ENCODE measurements at regions not wholly inside any gene's neighbourhood (a gene's known extent, or its start where the extent isn't known, plus 50 kb on each side); places are given as distances from the start of the nearest gene placed in this dataset.
"Not testable (repeated sequence)": the region's sequence is repeated elsewhere in the genome, so short reads cannot be mapped to it uniquely, and the experiment has no call there.

DNA sequence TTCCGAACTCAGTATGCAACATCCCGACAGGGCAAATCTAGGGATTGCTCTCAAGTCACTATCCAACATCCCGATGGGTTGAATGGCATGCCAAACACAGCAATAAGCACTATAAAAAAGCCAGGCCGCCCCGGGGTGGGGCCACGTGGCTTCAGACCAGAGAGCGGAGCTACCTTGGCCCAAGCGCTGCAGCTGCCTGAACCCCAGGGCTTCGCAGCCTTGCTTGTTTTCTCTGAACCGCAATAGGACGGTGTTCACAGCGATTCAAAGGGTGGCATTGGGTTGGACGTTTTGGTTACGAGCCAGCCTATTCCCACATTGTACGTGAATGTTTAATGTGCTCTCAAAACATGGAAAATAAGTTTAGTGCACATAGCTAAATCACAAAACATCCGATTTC lies 161.0 kb downstream of the SYT15 start:
- not testable (repeated sequence) for H3K9ac ChIP-seq (ENCODE audit: extremely low read depth, insufficient read length, low read length); H4K20me1 ChIP-seq (ENCODE audit: control insufficient read depth, insufficient read depth, insufficient read length); H3K36me3 Mint-ChIP-seq (ENCODE audit: insufficient read depth in 1 of 3, low read depth in 3 of 3); DNase-seq; H3K79me1 ChIP-seq (ENCODE audit: insufficient read depth, low read depth, low read length, poor library complexity, severe bottlenecking); H3K18ac ChIP-seq (ENCODE audit: insufficient read length, low read depth, low read length); H2AFZ ChIP-seq (ENCODE audit: low read length); H3K27me3 ChIP-seq (ENCODE audit: insufficient read depth, low read length); H3K9me3 Mint-ChIP-seq; H3K4me1 Mint-ChIP-seq; H4K91ac ChIP-seq (ENCODE audit: insufficient read length, low read depth, low read length); H2BK5ac ChIP-seq (ENCODE audit: insufficient read length, low read length); H2BK12ac ChIP-seq (ENCODE audit: insufficient read length, low read depth, low read length); H3K27ac ChIP-seq (ENCODE audit: insufficient read length, low read depth, low read length); H3K79me2 ChIP-seq (ENCODE audit: insufficient read depth, low read length); H3K14ac ChIP-seq (ENCODE audit: insufficient read depth, low read length); H4K8ac ChIP-seq (replicated peaks; ENCODE audit: insufficient read length, low read depth, low read length); H2BK120ac ChIP-seq (ENCODE audit: low read depth, low read length, poor library complexity, severe bottlenecking); H4K5ac ChIP-seq (ENCODE audit: insufficient read length, low read depth, low read length); H3K4me3 Mint-ChIP-seq; H3K23me2 ChIP-seq (ENCODE audit: insufficient read length, low read depth, low read length, poor library complexity, severe bottlenecking); H3K27me3 Mint-ChIP-seq (ENCODE audit: low read depth); H3T11ph ChIP-seq (ENCODE audit: low read length); H3K4ac ChIP-seq (ENCODE audit: low read depth, low read length); H3K9me3 ChIP-seq (ENCODE audit: control insufficient read depth, low read depth, low read length); H2AK5ac ChIP-seq (ENCODE audit: insufficient read length, low read length); H3K4me1 ChIP-seq (ENCODE audit: insufficient read depth, low read length); H3K4me2 ChIP-seq (ENCODE audit: insufficient read depth, insufficient read length, low read length); H2BK20ac ChIP-seq (ENCODE audit: low read depth, low read length, poor library complexity, severe bottlenecking); H3K56ac ChIP-seq (ENCODE audit: insufficient read length, low read depth, low read length); H3K27ac Mint-ChIP-seq; H3K23ac ChIP-seq (ENCODE audit: insufficient read length, low read depth, low read length); H2BK15ac ChIP-seq (ENCODE audit: low read depth, low read length)
- WGBS (ENCODE audit: extremely low coverage, insufficient read length, low lambda C conversion rate): no CpG with 5 or more reads among the region's 16 CpGs

DNA sequence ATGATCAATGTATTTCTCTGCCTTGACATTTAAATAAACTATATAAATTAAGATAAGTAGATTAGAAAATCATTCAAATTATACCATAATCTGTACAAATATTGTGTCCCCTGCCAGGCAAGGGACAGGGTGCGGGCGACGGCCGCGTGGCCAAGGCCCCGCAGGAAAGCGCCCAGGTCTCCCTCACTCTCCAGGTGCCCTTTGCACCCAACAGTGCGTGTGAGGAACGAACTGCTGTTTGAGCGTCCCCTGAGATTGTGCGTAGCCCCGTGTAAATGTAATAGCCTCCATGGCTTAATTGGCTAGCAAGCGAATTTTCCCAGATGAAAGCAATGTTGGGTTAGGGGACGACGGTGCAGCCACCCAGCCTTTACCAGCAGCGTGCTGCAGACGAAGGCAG lies 161.4 kb downstream of the SYT15 start:
- DNase-seq; H3K9ac ChIP-seq (ENCODE audit: extremely low read depth, insufficient read length, low read length); H4K91ac ChIP-seq (ENCODE audit: insufficient read length, low read depth, low read length); H3K4me1 Mint-ChIP-seq; H2BK20ac ChIP-seq (ENCODE audit: low read depth, low read length, poor library complexity, severe bottlenecking); H3K27ac ChIP-seq (ENCODE audit: insufficient read length, low read depth, low read length); H3K36me3 Mint-ChIP-seq (ENCODE audit: insufficient read depth in 1 of 3, low read depth in 3 of 3); H3K9me3 ChIP-seq (ENCODE audit: control insufficient read depth, low read depth, low read length); H3K4me2 ChIP-seq (ENCODE audit: insufficient read depth, insufficient read length, low read length); H4K8ac ChIP-seq (replicated peaks; ENCODE audit: insufficient read length, low read depth, low read length); H3K79me2 ChIP-seq (ENCODE audit: insufficient read depth, low read length); H3K4me3 Mint-ChIP-seq; H2AK5ac ChIP-seq (ENCODE audit: insufficient read length, low read length); H3K9me3 Mint-ChIP-seq; H3K23me2 ChIP-seq (ENCODE audit: insufficient read length, low read depth, low read length, poor library complexity, severe bottlenecking); H3K79me1 ChIP-seq (ENCODE audit: insufficient read depth, low read depth, low read length, poor library complexity, severe bottlenecking); H2BK12ac ChIP-seq (ENCODE audit: insufficient read length, low read depth, low read length); H4K5ac ChIP-seq (ENCODE audit: insufficient read length, low read depth, low read length); H3K27me3 Mint-ChIP-seq (ENCODE audit: low read depth); H2BK5ac ChIP-seq (ENCODE audit: insufficient read length, low read length); H3K27me3 ChIP-seq (ENCODE audit: insufficient read depth, low read length); H3K4ac ChIP-seq (ENCODE audit: low read depth, low read length); H3K4me1 ChIP-seq (ENCODE audit: insufficient read depth, low read length); H2BK15ac ChIP-seq (ENCODE audit: low read depth, low read length); H4K20me1 ChIP-seq (ENCODE audit: control insufficient read depth, insufficient read depth, insufficient read length); H3K23ac ChIP-seq (ENCODE audit: insufficient read length, low read depth, low read length); H3T11ph ChIP-seq (ENCODE audit: low read length); H3K56ac ChIP-seq (ENCODE audit: insufficient read length, low read depth, low read length); H3K18ac ChIP-seq (ENCODE audit: insufficient read length, low read depth, low read length); H3K14ac ChIP-seq (ENCODE audit: insufficient read depth, low read length); H2BK120ac ChIP-seq (ENCODE audit: low read depth, low read length, poor library complexity, severe bottlenecking); H2AFZ ChIP-seq (ENCODE audit: low read length); H3K27ac Mint-ChIP-seq: not testable (repeated sequence)
- WGBS (ENCODE audit: extremely low coverage, insufficient read length, low lambda C conversion rate): no CpG with 5 or more reads among the region's 17 CpGs

GRCh38 chr10:46749003-46749402 lies 162.2 kb upstream of the PTPN20 start:
- H2BK5ac ChIP-seq (ENCODE audit: insufficient read length, low read length); H3K79me1 ChIP-seq (ENCODE audit: insufficient read depth, low read depth, low read length, poor library complexity, severe bottlenecking); H3K27ac Mint-ChIP-seq; H3K4ac ChIP-seq (ENCODE audit: low read depth, low read length); H2AK5ac ChIP-seq (ENCODE audit: insufficient read length, low read length); H3K4me3 Mint-ChIP-seq; H4K8ac ChIP-seq (replicated peaks; ENCODE audit: insufficient read length, low read depth, low read length); H3K9me3 Mint-ChIP-seq; H3K9me3 ChIP-seq (ENCODE audit: control insufficient read depth, low read depth, low read length); H3K9ac ChIP-seq (ENCODE audit: extremely low read depth, insufficient read length, low read length); H2BK20ac ChIP-seq (ENCODE audit: low read depth, low read length, poor library complexity, severe bottlenecking); H3K56ac ChIP-seq (ENCODE audit: insufficient read length, low read depth, low read length); H3K23me2 ChIP-seq (ENCODE audit: insufficient read length, low read depth, low read length, poor library complexity, severe bottlenecking); H2AFZ ChIP-seq (ENCODE audit: low read length); DNase-seq; H3K27me3 ChIP-seq (ENCODE audit: insufficient read depth, low read length); H3K4me1 ChIP-seq (ENCODE audit: insufficient read depth, low read length); H3K36me3 Mint-ChIP-seq (ENCODE audit: insufficient read depth in 1 of 3, low read depth in 3 of 3); H2BK12ac ChIP-seq (ENCODE audit: insufficient read length, low read depth, low read length); H3K4me1 Mint-ChIP-seq; H3K14ac ChIP-seq (ENCODE audit: insufficient read depth, low read length); H4K91ac ChIP-seq (ENCODE audit: insufficient read length, low read depth, low read length); H3K4me2 ChIP-seq (ENCODE audit: insufficient read depth, insufficient read length, low read length); H3K18ac ChIP-seq (ENCODE audit: insufficient read length, low read depth, low read length); H2BK120ac ChIP-seq (ENCODE audit: low read depth, low read length, poor library complexity, severe bottlenecking); H3K27ac ChIP-seq (ENCODE audit: insufficient read length, low read depth, low read length); H3K23ac ChIP-seq (ENCODE audit: insufficient read length, low read depth, low read length); H3K79me2 ChIP-seq (ENCODE audit: insufficient read depth, low read length); H4K5ac ChIP-seq (ENCODE audit: insufficient read length, low read depth, low read length); H3K27me3 Mint-ChIP-seq (ENCODE audit: low read depth); H3T11ph ChIP-seq (ENCODE audit: low read length); H4K20me1 ChIP-seq (ENCODE audit: control insufficient read depth, insufficient read depth, insufficient read length); H2BK15ac ChIP-seq (ENCODE audit: low read depth, low read length): not testable (repeated sequence)
- WGBS (ENCODE audit: extremely low coverage, insufficient read length, low lambda C conversion rate): no CpG with 5 or more reads among the region's 3 CpGs
